ENCODE measurements at regions not wholly inside any gene's neighbourhood (a gene's known extent, or its start where the extent isn't known, plus 50 kb on each side); places are given as distances from the start of the nearest gene placed in this dataset.
"Not testable (repeated sequence)": the region's sequence is repeated elsewhere in the genome, so short reads cannot be mapped to it uniquely, and the experiment has no call there.

DNA sequence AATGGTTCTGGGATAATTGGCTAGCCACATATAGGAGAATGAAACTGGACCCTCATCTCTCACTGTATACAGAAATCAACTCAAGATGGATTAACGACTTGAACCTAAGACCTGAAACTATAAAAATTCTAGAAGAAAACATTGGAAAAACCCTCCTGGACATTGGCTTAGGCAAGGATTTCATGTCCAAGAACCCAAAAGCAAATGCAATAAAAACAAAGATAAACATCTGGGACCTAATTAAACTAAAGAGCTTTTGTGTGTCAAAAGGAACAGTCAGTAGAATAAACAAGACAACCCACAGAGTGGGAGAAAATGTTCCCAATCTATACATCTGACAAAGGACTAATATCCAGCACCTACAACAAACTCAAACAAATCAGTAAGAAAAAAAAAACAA is 524.3 kb upstream of the CADM1 start:
- not testable (repeated sequence) for DNase-seq (ENCODE audit: low read depth in 2 of 2, low spot score in 1 of 2)

DNA sequence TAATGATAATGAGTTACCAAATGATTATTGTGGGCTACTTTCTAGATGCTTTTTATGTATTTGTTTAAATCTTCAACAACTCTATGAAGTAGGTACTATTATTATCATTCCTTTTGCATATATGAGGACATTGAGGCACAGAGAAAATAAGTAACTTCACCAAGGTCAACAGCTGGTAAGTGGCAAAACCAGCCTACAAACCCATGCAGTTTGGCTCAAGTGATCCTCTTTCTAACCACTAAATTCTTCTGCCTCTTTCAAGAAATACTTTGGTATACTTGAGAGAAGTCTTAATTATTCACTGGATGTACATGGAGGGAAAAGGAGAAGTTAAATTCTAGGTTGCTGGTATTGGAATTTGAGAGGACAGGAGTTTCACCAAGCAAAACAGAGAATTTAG is 495.2 kb upstream of the CADM1 start:
- DNase-seq (ENCODE audit: low read depth in 2 of 2, low spot score in 1 of 2) = no peak

DNA sequence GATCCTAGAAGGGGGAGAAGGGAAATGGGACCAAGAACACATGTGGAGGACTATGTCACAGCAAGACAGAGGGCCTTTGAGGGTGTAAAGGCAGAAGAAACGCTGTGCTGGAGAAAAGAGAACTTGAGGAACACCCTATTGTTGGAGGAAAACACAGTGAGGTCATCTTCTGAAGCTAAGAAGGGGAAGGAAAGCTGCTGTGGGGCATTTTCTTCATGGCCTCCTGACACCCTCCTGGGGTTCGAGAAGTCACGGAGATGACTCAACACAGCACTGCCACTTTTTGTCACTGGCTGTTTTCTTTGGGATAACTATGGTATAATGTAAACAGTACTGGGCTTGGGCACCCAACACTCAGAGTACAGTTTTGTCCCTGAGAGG is 492.6 kb upstream of the CADM1 start:
- no peak for DNase-seq (ENCODE audit: low read depth in 2 of 2, low spot score in 1 of 2)

DNA sequence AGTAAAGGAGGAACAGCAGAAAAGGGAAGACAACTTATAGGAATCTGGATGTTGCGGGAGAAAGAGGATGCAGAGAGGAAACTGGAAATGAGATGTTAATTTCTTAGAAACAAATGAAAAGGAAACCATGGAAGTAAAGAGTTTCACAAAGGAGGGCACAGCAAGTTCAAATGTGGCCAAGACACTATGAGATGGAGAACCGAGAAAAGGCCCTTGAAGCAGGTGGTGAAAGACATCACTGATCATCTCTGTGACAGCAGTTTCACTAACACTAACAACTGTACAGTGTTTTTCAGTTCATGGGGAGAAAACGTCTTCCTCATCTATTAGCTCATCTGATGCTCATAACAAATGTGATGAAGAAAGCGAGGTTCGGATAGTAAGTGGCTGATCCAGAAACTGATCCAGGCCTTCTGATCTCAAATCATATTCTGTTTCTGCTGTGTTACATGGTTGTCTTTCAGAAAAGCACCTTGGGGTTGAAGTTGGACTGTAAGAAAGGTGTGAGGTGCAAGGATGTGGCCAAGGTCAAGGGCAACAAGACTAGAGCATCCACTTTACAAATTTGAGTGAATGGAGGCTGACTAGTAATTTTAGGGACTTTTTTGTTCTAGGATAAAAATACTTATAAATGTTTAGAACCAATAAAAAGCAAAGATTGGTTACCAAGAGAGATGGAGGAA is 492.1 kb upstream of the CADM1 start:
- DNase-seq (ENCODE audit: low read depth in 2 of 2, low spot score in 1 of 2) = no peak

DNA sequence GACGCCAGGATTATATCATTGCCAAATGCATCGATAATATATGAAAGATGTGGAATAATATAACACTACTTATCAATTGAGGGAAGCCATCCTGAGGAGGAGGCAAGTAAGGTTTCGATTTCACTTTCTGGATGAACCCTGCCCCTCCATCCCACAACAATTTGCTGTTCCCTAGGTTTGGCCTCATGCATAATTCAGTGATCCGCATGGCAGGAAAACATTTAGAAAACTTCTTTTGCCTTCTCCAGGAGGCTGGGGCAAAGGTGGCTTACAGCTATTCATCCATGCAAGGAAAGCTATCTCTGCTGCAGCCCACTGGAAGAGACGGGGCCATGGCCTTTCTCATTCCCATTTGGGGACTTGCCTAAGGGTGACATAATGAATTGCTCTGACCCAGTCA is 489.4 kb upstream of the CADM1 start:
- no peak for DNase-seq (ENCODE audit: low read depth in 2 of 2, low spot score in 1 of 2)

DNA sequence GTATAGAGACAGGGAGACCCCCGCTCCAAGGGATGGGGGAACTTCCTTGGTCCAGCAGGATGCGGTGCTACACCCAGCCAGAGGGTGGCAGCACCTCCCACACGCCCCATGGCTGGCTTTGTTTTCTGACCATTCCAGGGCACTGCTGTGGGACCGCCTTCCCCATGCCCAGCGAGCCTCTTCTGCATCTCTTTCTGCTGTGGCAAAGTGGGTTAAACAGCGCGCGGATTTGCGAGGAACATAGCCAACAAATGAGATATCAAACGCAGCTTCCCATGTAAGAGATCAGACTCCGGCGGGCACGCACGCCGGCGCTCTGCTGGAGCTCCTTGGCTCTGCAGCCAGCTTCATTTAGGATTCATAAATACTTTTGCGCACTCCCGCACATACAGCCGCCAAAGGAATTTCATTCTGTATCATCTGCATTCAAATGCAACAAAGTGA is 485.8 kb upstream of the CADM1 start:
- DNase-seq (ENCODE audit: low read depth in 2 of 2, low spot score in 1 of 2) = no peak

DNA sequence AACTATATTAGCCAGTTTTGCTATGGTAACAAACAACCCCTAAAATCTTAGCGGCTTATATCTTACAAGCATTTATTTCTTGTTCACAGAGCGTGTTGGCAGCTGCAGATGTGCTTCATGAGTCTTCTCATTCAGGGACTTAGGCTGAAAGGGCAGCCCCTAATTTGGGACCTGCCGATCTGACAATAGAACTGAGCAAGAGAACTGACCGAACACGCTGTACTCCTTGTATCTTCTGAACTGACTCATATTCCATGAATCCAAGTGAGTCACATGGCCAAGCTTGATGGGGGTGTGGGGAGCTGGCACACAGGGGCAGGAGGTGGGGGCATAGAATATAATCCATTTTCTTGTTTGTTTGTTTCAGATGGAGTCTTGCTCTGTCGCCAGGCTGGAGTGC is 481.7 kb upstream of the CADM1 start:
- DNase-seq (ENCODE audit: low read depth in 2 of 2, low spot score in 1 of 2) = no peak

DNA sequence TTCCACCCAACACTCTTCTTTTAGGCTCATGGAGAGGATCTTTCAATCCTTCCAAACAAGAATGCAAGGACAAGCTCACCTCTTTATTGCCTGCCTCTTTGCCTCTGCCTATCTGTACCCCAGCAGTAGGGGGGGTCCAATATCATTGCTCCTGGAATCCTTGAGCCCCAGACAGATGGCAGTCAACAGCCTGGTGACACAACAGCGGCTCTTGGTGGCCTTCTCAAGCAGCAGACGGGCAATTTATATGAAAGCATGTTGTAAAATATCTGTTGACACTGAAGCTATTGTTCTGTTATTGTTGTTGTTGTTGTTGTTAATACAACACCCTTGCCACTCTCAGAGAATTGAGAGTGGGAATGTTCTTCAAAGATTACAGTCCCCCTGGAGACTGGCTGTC is 480.0 kb upstream of the CADM1 start:
- DNase-seq (ENCODE audit: low read depth in 2 of 2, low spot score in 1 of 2) = no peak

DNA sequence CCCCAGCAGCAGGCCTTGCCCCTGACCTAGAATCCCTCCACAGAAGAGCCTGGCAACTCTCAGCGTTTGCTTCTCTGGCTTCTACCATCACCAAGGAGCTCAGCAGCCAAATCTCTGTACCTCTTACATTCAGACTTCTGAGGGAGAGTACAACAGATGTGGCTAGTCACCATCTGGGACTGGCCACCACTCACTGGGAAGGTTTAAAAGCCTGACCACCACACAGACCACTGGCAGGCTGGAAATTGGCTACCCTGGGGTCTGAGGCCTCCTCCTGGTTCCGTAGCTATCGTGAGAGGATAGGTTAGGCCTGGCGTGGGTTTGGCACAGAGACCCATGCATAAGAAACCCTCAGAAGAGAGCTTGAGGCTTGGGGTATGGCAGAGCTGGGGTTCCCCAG is 478.5 kb upstream of the CADM1 start:
- DNase-seq (ENCODE audit: low read depth in 2 of 2, low spot score in 1 of 2) = no peak

DNA sequence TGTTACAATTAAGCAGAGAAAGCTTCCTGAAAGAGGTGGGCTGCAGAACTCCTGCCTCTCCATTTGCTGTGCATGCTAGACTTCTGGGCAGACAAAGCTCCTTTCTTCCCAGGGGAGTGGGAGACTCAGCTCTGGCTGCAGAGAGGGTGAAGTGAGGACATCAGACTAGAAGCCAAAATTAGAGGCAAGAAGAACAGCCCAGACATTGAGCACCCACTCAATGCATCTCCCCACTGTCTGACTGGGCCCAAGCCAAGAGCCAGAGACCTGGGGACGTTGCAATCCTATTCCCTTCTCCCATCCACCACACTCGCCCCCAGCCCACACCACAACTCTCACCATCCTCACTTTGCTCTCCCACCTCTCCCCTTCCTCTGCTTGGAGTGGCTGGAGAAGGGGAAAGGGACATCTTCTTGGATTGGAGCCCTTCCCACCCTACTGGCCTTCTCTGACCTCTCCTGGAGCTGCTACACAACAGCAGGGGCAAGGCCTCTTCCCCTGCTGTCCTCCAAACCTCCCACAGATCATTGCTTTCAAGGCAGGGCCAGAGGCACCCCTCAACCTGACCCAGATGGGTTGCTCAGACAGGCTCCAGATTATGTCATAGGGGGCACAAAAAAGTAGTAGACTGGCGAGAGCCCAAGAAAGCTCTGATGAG is 477.7 kb upstream of the CADM1 start:
- DNase-seq (ENCODE audit: low read depth in 2 of 2, low spot score in 1 of 2) = no peak

DNA sequence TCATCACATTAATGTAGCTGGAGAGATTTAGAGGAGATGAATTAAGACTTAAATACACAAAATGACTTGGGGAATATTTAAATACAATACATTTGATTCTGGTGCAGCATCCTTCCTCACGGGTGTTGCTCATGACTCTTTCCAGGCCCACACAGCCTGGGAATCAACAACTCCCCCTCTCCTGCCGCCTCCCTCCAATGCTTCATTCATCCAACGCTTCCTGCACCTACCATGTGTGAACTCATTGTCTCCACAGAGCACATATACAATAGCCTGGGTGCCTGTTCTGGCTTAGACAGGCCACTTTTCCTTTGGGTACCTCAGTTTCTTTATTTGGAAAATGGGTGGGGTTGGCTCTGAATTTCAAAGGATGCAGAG is 476.9 kb upstream of the CADM1 start:
- DNase-seq (ENCODE audit: low read depth in 2 of 2, low spot score in 1 of 2) = no peak

DNA sequence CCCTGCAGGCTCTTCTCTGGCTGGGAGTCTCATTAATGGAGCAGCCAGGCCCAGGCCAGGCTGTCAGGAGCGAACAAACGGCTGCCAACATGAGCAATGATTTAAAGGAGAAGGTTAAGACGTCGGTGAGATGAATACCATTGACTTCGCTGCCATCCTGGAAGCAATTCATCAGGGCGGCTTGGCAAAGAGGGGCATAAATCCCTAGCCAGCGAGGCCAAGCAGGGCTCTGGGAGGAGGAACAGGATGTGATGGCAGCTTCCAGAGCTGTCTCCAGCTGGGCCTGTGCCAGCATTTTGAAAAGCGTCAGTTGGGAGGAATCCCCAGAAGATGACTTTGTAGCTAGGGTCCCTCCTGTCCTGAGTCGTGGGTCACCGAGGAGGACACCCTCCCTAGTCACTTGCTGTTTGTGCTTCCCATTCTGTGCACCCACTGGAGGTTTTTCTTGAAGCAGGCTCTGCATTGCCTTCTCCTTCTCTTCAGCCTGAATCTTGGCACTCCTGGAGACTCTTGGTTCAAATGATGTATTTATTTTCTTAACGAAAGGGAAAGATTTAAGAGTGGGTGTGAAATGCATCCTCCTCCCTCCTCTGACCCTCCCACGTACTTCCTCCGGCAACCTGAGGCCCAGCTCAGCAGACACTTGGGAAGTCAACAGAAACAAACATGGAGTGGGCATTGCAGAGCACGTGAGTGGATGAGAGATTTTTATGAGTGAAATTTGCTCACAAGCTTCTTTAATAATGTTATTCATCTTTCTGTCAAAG is 476.3 kb upstream of the CADM1 start:
- no peak for DNase-seq (ENCODE audit: low read depth in 2 of 2, low spot score in 1 of 2)

DNA sequence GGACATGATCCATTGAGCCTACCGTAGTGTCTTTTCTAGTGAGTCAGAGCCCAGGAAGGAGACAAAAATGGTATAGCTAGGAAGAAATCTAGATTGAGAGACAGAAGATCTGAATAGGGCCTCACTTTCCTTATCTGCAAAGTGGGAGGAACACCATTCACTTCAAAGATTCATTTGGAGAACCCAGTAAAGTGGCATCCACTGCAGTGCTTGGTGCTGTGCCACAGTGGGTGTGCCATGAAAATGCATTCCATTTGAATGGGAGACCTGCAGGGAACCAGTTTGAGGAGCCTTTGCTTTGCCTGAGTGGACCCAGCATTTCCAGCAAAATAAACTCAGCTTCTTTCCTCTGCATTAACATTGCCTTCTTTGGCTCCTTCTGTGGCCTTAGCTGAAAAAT is 470.5 kb upstream of the CADM1 start:
- no peak for DNase-seq (ENCODE audit: low read depth in 2 of 2, low spot score in 1 of 2)

DNA sequence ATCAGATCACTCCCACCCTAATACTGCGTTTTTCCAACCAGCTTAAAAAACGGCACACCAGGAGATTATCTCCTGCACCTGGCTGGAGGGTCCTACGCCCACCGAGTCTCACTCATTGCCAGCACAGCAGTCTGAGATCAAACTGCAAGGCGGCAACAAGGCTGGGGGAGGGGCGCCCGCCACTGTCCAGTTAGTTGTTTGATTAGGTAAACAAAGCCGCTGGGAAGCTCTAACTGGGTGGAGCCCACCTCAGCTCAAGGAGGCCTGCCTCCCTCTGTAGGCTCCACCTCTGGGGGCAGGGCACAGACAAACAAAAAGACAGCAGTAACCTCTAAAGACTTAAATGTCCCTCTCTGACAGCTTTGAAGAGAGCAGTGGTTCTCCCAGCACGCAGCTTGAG is 463.0 kb upstream of the CADM1 start:
- not testable (repeated sequence) for DNase-seq (ENCODE audit: low read depth in 2 of 2, low spot score in 1 of 2)

DNA sequence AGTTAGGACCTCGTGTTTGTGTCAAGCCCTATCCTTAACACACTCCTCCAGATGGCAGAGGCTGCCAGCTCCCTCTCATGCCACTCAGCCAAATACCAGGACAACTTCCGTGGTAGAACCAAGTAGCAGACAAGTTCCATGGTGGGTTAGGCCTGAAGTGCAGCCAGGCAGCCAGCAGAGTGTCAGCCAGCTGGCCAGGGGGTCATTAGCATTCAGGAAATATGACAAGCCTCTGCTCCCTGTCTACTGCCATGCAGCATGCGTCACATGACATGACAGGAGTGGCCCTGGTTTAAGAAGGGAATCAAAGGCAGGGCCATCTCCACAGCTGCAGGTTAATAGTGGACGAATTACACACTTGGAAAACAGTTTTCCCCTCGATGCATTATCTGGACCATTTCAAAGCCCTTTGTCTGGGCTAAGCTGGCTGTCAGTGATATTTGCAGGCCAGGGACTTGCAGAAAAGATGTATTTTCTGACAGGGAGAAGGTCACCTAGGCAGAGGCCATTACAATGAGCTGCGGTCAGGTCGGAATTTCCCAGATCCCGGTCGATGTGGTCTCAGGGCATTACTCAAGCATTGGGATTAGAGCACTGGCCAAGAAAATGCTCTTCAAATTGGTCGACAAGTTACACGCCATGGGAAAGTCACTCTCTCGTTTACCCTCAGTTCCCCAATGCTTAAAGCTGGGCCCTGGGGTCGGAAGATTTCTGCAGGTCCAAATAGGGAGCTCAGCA is 461.7 kb upstream of the CADM1 start:
- no peak for DNase-seq (ENCODE audit: low read depth in 2 of 2, low spot score in 1 of 2)

DNA sequence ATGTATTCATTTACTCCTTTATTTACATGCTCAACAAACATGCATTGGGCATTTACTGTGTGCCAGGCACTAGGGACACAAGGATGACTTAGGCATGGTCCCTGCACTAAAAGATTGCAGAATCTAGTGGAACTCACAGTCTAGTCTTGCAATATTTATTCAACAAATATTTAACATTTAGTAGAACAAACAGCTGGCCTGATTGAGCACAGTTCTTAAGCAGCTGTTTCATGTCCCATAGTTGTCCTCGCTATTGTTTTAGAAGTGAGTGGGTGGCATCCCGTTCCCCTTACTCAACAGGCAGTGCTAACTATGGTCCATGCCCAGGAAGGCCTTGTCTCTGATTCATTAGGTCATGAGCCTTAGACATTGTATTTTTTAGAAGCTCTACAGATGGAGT is 459.9 kb upstream of the CADM1 start:
- DNase-seq (ENCODE audit: low read depth in 2 of 2, low spot score in 1 of 2) = no peak

DNA sequence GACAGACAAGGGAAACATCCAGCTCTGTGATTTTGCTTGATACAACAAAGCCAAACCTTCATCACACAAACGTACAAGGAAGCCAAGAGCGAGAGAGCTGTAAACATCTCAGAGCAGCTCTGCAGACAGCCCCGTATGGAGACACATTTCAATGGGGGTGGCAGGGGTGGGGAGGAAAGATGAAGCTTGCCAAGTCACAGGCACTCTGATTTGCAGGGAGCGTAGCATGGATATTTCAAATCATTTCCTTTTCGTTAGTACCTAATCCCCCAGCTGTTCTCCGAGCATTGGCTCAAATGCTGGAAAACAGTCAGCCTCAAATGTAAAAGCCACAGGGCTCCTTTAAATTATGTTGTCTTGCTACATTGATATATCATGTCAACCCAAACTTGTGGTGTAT is 458.9 kb upstream of the CADM1 start:
- no peak for DNase-seq (ENCODE audit: low read depth in 2 of 2, low spot score in 1 of 2)

DNA sequence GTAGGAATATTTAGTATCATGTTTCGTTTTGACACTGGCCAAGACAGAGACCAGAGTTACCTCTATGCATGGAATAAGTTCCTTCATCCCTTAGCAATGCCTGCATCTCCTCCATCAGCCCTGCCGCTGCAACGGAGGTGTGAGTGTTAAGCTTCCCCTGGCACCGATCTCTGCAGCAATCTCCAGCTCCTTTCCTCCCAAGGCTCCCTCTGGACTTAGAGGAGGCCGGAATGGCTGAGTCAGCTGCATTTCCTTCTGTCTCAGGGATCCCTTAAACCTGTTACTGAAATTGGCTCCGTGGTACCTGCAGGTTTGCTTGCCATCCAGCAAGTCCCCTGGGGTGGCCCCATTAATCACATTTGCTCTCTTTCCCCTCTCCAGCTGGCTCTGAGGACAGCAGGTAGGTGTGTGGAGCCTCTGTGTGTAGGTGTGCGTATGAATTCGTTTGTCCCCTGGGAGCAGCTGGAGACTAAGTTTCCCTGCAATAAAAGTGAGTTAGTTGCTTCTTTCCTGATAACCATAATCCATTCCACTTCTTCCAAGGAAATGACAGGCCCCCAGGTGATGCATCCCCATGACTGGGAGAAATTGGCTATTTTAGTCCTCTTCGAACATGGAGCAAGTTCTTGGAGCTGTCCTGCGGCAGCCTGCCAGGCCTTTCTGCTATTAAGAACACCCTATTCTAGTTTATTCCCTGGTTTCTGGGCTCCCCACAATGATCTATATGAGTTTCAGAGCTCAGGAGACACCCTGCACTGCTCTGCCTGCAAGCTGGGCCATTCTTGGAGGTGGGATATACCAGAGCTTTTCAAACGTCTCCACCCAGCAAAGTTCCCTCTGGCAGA is 457.2 kb upstream of the CADM1 start:
- DNase-seq (ENCODE audit: low read depth in 2 of 2, low spot score in 1 of 2) = no peak

DNA sequence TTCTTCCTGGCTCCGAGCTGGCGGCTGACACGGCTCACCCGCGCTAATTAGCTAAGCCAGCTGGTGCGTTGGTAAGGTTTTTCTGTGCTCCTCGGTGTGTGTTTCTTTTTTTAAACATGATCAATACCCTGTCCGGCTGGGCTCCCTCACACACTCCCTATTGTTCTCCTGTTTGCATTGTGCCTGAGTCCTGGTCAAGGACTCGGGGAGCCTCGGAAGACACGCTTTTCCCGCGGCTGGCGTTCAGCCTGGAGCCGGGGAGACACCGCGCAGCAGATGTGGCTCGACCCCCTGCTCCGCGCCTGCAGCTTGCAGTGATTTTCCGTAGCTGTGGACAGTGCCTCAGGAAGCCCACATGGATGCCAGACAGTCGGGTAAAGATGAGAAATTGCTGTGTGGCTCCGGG is 454.9 kb upstream of the CADM1 start:
- no peak for DNase-seq (ENCODE audit: low read depth in 2 of 2, low spot score in 1 of 2)

DNA sequence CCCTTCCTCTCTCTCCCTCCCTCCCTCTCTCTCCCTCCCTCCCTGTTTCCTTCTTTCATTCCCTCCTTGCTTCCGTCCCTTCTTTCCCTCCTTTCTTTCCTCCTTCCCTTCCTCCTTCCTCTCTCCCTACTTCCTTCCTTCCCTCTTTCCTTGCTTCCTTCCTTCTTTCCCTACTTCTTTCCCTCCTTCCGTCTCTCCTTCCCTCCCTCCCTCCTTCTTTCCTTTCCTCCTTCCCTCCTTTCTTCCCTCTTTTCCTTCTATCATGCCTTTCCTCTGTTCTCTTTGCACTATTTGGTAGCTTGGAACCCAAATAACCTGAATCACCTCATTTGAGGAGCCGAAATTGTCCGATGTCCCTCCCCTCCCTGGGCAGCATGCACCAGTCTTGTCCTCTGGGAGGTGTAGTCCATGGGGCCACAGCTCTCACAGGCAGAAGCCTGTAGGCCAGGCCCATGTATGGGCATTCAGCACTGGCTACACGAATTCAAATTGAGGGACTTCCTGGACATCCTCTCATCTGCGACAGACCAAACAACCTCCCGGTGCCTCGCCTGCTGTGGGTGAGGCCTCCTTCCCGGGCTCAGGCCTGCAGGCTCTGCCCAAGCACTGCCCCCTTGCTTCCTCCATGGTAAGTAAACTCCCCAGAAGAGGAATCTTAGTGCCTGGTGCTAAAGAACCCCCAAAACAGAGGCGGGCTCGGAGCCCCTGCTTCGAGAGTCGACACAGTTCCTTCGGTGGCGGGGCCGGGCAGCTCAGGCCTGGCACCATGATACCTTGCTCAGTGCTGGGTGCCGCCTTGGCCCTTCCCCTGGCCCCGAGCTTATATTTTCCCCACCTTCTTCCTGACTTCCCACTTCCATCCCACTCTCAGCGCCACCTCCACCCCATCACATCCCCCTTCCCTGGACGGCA is 454.1 kb upstream of the CADM1 start:
- DNase-seq (ENCODE audit: low read depth in 2 of 2, low spot score in 1 of 2) = no peak
